Stimulated activated effector memory CD8-positive, alpha-beta T cell treated with anti-CD3 and anti-CD28 coated beads, Interleukin-12 subunit alpha, Interleukin-12 subunit beta, amount 100 ng/mL, for 72 hours (primary cell): ENCODE measurements at regions not wholly inside any gene's neighbourhood (a gene's known extent, or its start where the extent isn't known, plus 50 kb on each side); places are given as distances from the start of the nearest gene placed in this dataset.

ENCODE experiments used
- ATAC-seq: fragments of 150-1000 bp; cut with Tn5 transposase; 2 replicates; pipeline ENCODE4 v1.10.0; 2021
- DNase-seq, 2 donors: peaks; one replicate each; pipeline ENCODE4 v3.0.0; 2021 to 2022; ENCODE audit warnings: low spot score in 2 of 2
- H3K27ac Mint-ChIP-seq: one replicate; pipeline ENCODE4 v1.8.0; 2022; ENCODE audit warnings: mild to moderate bottlenecking, mixed read lengths
- H3K36me3 Mint-ChIP-seq: one replicate; pipeline ENCODE4 v1.8.0; 2022; ENCODE audit warnings: mild to moderate bottlenecking, mixed read lengths
- H3K4me1 Mint-ChIP-seq: one replicate; pipeline ENCODE4 v1.8.0; 2022; ENCODE audit warnings: mixed read lengths
- H3K4me3 Mint-ChIP-seq: one replicate; pipeline ENCODE4 v1.8.0; 2022; ENCODE audit warnings: mild to moderate bottlenecking, mixed read lengths
- H3K9me3 Mint-ChIP-seq: one replicate; pipeline ENCODE4 v1.8.0; 2022; ENCODE audit warnings: mixed read lengths

GRCh38 chr22:47695176-47695575, 932.7 kb downstream of the TBC1D22A start:
- DNase-seq: peak in 1 of 2 donors; percentile 36
- H3K27ac Mint-ChIP-seq: no peak overlapping the region
- H3K4me1 Mint-ChIP-seq: no peaks in the 10 kb centered on the region
- no peaks in the 10 kb centered on the region for H3K36me3 Mint-ChIP-seq
- no peak overlapping the region for H3K4me3 Mint-ChIP-seq
- peak; percentile 59 for ATAC-seq
- H3K9me3 Mint-ChIP-seq: no peaks in the 10 kb centered on the region

GRCh38 chr22:47694536-47695130, 932.2 kb downstream of the TBC1D22A start:
- H3K36me3 Mint-ChIP-seq: no peaks in the 10 kb centered on the region
- no peak overlapping the region for H3K4me3 Mint-ChIP-seq
- DNase-seq (no peak), ATAC-seq (no peak)
- no peaks in the 10 kb centered on the region for H3K9me3 Mint-ChIP-seq
- no peaks in the 10 kb centered on the region for H3K4me1 Mint-ChIP-seq
- H3K27ac Mint-ChIP-seq: no peak overlapping the region

- ATAC-seq: no peak
- no peak overlapping the region for H3K4me3 Mint-ChIP-seq
- DNase-seq: no peak
Observed at GRCh38 chr22:47693606-47694005, 931.2 kb downstream of the TBC1D22A start.

GRCh38 chr22:47692811-47693210, 930.4 kb downstream of the TBC1D22A start:
- no peaks in the 10 kb centered on the region for H3K4me1 Mint-ChIP-seq
- peak; percentile 21 for ATAC-seq

More at GRCh38 chr22:47693606-47694005, 931.2 kb downstream of the TBC1D22A start:
- Mint-ChIP-seq H3K9me3 (no peaks in the 10 kb centered on the region), H3K4me1 (no peaks in the 10 kb centered on the region), H3K36me3 (no peaks in the 10 kb centered on the region), H3K27ac (no peak overlapping the region)

GRCh38 chr22:47691152-47691895, 928.9 kb downstream of the TBC1D22A start:
- DNase-seq (no peak), ATAC-seq (no peak)
- no peaks in the 10 kb centered on the region for H3K36me3 Mint-ChIP-seq
- H3K9me3 Mint-ChIP-seq: no peaks in the 10 kb centered on the region
- no peak overlapping the region for H3K4me3 Mint-ChIP-seq
- no peak overlapping the region for H3K27ac Mint-ChIP-seq
- no peaks in the 10 kb centered on the region for H3K4me1 Mint-ChIP-seq

More at GRCh38 chr22:47692811-47693210, 930.4 kb downstream of the TBC1D22A start:
- no peak for DNase-seq
- Mint-ChIP-seq H3K4me3 (no peak overlapping the region), H3K36me3 (no peaks in the 10 kb centered on the region), H3K27ac (no peak overlapping the region), H3K9me3 (no peaks in the 10 kb centered on the region)

GRCh38 chr22:47690586-47690985, 928.1 kb downstream of the TBC1D22A start:
- no peak for DNase-seq
- H3K36me3 Mint-ChIP-seq: no peaks in the 10 kb centered on the region
- H3K4me3 Mint-ChIP-seq: no peak overlapping the region
- no peak for ATAC-seq
- no peak overlapping the region for H3K27ac Mint-ChIP-seq
- H3K9me3 Mint-ChIP-seq: no peaks in the 10 kb centered on the region
- no peaks in the 10 kb centered on the region for H3K4me1 Mint-ChIP-seq

- no peaks in the 10 kb centered on the region for H3K9me3 Mint-ChIP-seq
- no peak overlapping the region for H3K4me3 Mint-ChIP-seq
- no peaks in the 10 kb centered on the region for H3K36me3 Mint-ChIP-seq
- H3K27ac Mint-ChIP-seq: no peak overlapping the region
- no peaks in the 10 kb centered on the region for H3K4me1 Mint-ChIP-seq
- ATAC-seq (no peak), DNase-seq (no peak)
Observed at GRCh38 chr22:47690166-47690565, 927.7 kb downstream of the TBC1D22A start.

GRCh38 chr22:47687776-47688175, 925.3 kb downstream of the TBC1D22A start:
- no peak overlapping the region for H3K4me3 Mint-ChIP-seq
- H3K36me3 Mint-ChIP-seq: no peaks in the 10 kb centered on the region
- H3K4me1 Mint-ChIP-seq: no peaks in the 10 kb centered on the region
- no peak overlapping the region for H3K27ac Mint-ChIP-seq
- DNase-seq (no peak), ATAC-seq (no peak)
- peaks cover 7% of the 10 kb centered on the region for H3K9me3 Mint-ChIP-seq

GRCh38 chr22:47687346-47687655, 924.9 kb downstream of the TBC1D22A start:
- ATAC-seq (no peak), DNase-seq (no peak)
- Mint-ChIP-seq H3K9me3 (peaks cover 7% of the 10 kb centered on the region), H3K36me3 (no peaks in the 10 kb centered on the region), H3K4me1 (no peaks in the 10 kb centered on the region), H3K4me3 (no peak overlapping the region), H3K27ac (no peak overlapping the region)

- H3K4me3 Mint-ChIP-seq: no peak overlapping the region
Observed at GRCh38 chr22:47686594-47687345, 924.3 kb downstream of the TBC1D22A start.

GRCh38 chr22:47681411-47682165, 919.1 kb downstream of the TBC1D22A start:
- no peak overlapping the region for H3K4me3 Mint-ChIP-seq
- H3K36me3 Mint-ChIP-seq: no peaks in the 10 kb centered on the region
- H3K4me1 Mint-ChIP-seq: no peaks in the 10 kb centered on the region
- no peak for ATAC-seq
- H3K9me3 Mint-ChIP-seq: peaks cover 11% of the 10 kb centered on the region
- no peak for DNase-seq
- no peak overlapping the region for H3K27ac Mint-ChIP-seq

More at GRCh38 chr22:47686594-47687345, 924.3 kb downstream of the TBC1D22A start:
- Mint-ChIP-seq H3K27ac (no peak overlapping the region), H3K9me3 (peaks cover 7% of the 10 kb centered on the region), H3K4me1 (no peaks in the 10 kb centered on the region), H3K36me3 (no peaks in the 10 kb centered on the region)
- no peak for ATAC-seq
- no peak for DNase-seq

- peak in 1 of 2 donors; percentile 10 for DNase-seq
Observed at GRCh38 chr22:47678636-47679287, 916.3 kb downstream of the TBC1D22A start.

GRCh38 chr22:47678048-47678447, 915.6 kb downstream of the TBC1D22A start:
- no peak overlapping the region for H3K4me3 Mint-ChIP-seq
- H3K9me3 Mint-ChIP-seq: peaks cover 3% of the 10 kb centered on the region
- peaks cover 5% of the 10 kb centered on the region for H3K4me1 Mint-ChIP-seq
- ATAC-seq (no peak), DNase-seq (no peak)
- H3K27ac Mint-ChIP-seq: no peak overlapping the region
- no peaks in the 10 kb centered on the region for H3K36me3 Mint-ChIP-seq

More at GRCh38 chr22:47678636-47679287, 916.3 kb downstream of the TBC1D22A start:
- peaks cover 5% of the 10 kb centered on the region for H3K4me1 Mint-ChIP-seq
- H3K9me3 Mint-ChIP-seq: peaks cover 6% of the 10 kb centered on the region
- H3K36me3 Mint-ChIP-seq: no peaks in the 10 kb centered on the region
- H3K4me3 Mint-ChIP-seq: no peak overlapping the region
- no peak for ATAC-seq
- H3K27ac Mint-ChIP-seq: no peak overlapping the region

- no peak overlapping the region for H3K27ac Mint-ChIP-seq
- no peak overlapping the region for H3K4me3 Mint-ChIP-seq
- no peaks in the 10 kb centered on the region for H3K36me3 Mint-ChIP-seq
- ATAC-seq (no peak), DNase-seq (no peak)
- peaks cover 5% of the 10 kb centered on the region for H3K4me1 Mint-ChIP-seq
- peaks cover 3% of the 10 kb centered on the region for H3K9me3 Mint-ChIP-seq
Observed at GRCh38 chr22:47676685-47677084, 914.2 kb downstream of the TBC1D22A start.

GRCh38 chr22:47674600-47674999, 912.1 kb downstream of the TBC1D22A start:
- H3K4me3 Mint-ChIP-seq: no peak overlapping the region
- peaks cover 5% of the 10 kb centered on the region for H3K4me1 Mint-ChIP-seq
- ATAC-seq: no peak
- peaks cover under 1% of the 10 kb centered on the region for H3K9me3 Mint-ChIP-seq
- H3K36me3 Mint-ChIP-seq: no peaks in the 10 kb centered on the region
- no peak for DNase-seq
- H3K27ac Mint-ChIP-seq: no peak overlapping the region
